Spleen (tissue), 7 donors: ENCODE measurements at regions not wholly inside any gene's neighbourhood (a gene's known extent, or its start where the extent isn't known, plus 50 kb on each side); places are given as distances from the start of the nearest gene placed in this dataset.

Source experiments
- CTCF ChIP-seq, 11 experiments: fragments of 200-600 bp in 7 of 11; fragments of 450-650 bp in 4 of 11; sonication (generic) in 4 of 11; IDR thresholded peaks in 8 of 11; conservative IDR thresholded peaks in 3 of 11; 1 replicate in 7 of 11; 2 replicates in 4 of 11; pipeline versions ENCODE4 v1.4.0 to v1.8.0; 2016 to 2021; ENCODE audit warnings: antibody characterized with exemption in 11 of 11, inconsistent platforms in 4 of 11, mild to moderate bottlenecking in 1 of 11
- POLR2A ChIP-seq, 3 donors: fragments of 450-650 bp; IDR thresholded peaks; one replicate each; pipeline ENCODE4 v1.5.1; 2017; ENCODE audit warnings: antibody characterized with exemption in 3 of 3, mild to moderate bottlenecking in 1 of 3
- POLR2AphosphoS5 ChIP-seq, 3 donors: sonication (generic); formaldehyde crosslinking; IDR thresholded peaks; one replicate each; pipeline ENCODE4 v1.5.1; 2017; ENCODE audit warnings: antibody characterized with exemption in 3 of 3
- donor health status: DM: no; HTN: no; CAD: no; lungs with moderate emphysema.
- donor health status: DM: no; HTN: no; CAD: no.
- donor health status: DM: no; HTN: no; CAD: no.

GRCh38 chr7:18200855-18201254 is 173.2 kb upstream of the PRPS1L1 start:
- TF ChIP-seq CTCF (IDR thresholded peaks at IDR 0.05 in 8 of 11, conservative IDR thresholded peaks at IDR 0.05 in 3 of 11) = no peak
- TF ChIP-seq POLR2A (IDR thresholded peaks at IDR 0.05) = no peak
- TF ChIP-seq POLR2AphosphoS5 (IDR thresholded peaks at IDR 0.05) = no peak
